ENCODE measurements at regions not wholly inside any gene's neighbourhood (a gene's known extent, or its start where the extent isn't known, plus 50 kb on each side); places are given as distances from the start of the nearest gene placed in this dataset.
"Not testable (repeated sequence)": the region's sequence is repeated elsewhere in the genome, so short reads cannot be mapped to it uniquely, and the experiment has no call there.

- CTCF ChIA-PET: no interaction called here
- TF ChIP-seq CTCF (IDR thresholded peaks at IDR 0.05; ENCODE audit: insufficient read depth, low read depth, low read length): no peak
- Histone ChIP-seq H3K4me3 (ENCODE audit: low read depth, low read length) (no peak overlapping the region), H3K36me3 (ENCODE audit: control insufficient read depth, insufficient read depth, low read length) (no peaks in the 10 kb centered on the region), H3K27me3 (ENCODE audit: control insufficient read depth, insufficient read depth, low read length) (no peaks in the 10 kb centered on the region)
- POLR2A ChIA-PET: no interaction called here
- DNase-seq (ENCODE audit: low read depth): no peak
These were observed 402.4 kb downstream of the SATB2 start for GRCh38 chr2:199055336-199055735.

GRCh38 chr2:199042660-199043379 lies 414.9 kb downstream of the SATB2 start:
- H3K4me3 ChIP-seq (ENCODE audit: low read depth, low read length): no peak overlapping the region
- CTCF ChIA-PET: no interaction called here
- no peak for TF ChIP-seq CTCF (IDR thresholded peaks at IDR 0.05; ENCODE audit: insufficient read depth, low read depth, low read length)
- no peaks in the 10 kb centered on the region for H3K36me3 ChIP-seq (ENCODE audit: control insufficient read depth, insufficient read depth, low read length)
- no peak for DNase-seq (ENCODE audit: low read depth)
- POLR2A ChIA-PET: no interaction called here
- H3K27me3 ChIP-seq (ENCODE audit: control insufficient read depth, insufficient read depth, low read length): no peaks in the 10 kb centered on the region

GRCh38 chr2:199040522-199040921 lies 417.2 kb downstream of the SATB2 start:
- no peak overlapping the region for H3K4me3 ChIP-seq (ENCODE audit: low read depth, low read length)
- CTCF ChIA-PET: no interaction called here
- no peaks in the 10 kb centered on the region for H3K36me3 ChIP-seq (ENCODE audit: control insufficient read depth, insufficient read depth, low read length)
- POLR2A ChIA-PET: no interaction called here
- DNase-seq (ENCODE audit: low read depth): no peak
- no peaks in the 10 kb centered on the region for H3K27me3 ChIP-seq (ENCODE audit: control insufficient read depth, insufficient read depth, low read length)
- no peak for TF ChIP-seq CTCF (IDR thresholded peaks at IDR 0.05; ENCODE audit: insufficient read depth, low read depth, low read length)

GRCh38 chr2:199033761-199034160 lies 424.0 kb downstream of the SATB2 start:
- H3K27me3 ChIP-seq (ENCODE audit: control insufficient read depth, insufficient read depth, low read length); DNase-seq (ENCODE audit: low read depth); CTCF ChIA-PET; POLR2A ChIA-PET; H3K36me3 ChIP-seq (ENCODE audit: control insufficient read depth, insufficient read depth, low read length); H3K4me3 ChIP-seq (ENCODE audit: low read depth, low read length): not testable (repeated sequence)

- TF ChIP-seq CTCF (IDR thresholded peaks at IDR 0.05; ENCODE audit: insufficient read depth, low read depth, low read length): no peak
- H3K27me3 ChIP-seq (ENCODE audit: control insufficient read depth, insufficient read depth, low read length): no peaks in the 10 kb centered on the region
- no peak overlapping the region for H3K4me3 ChIP-seq (ENCODE audit: low read depth, low read length)
- DNase-seq (ENCODE audit: low read depth): no peak
- CTCF ChIA-PET: interaction anchor here (1.2 kb wide), 1 partner anchor 460 kb away, joined by 5 read pairs; no protein-coding TSS in a partner anchor
- POLR2A ChIA-PET: no interaction called here
- H3K36me3 ChIP-seq (ENCODE audit: control insufficient read depth, insufficient read depth, low read length): no peaks in the 10 kb centered on the region
These were observed 432.6 kb downstream of the SATB2 start for GRCh38 chr2:199025146-199025545.

- no peaks in the 10 kb centered on the region for H3K36me3 ChIP-seq (ENCODE audit: control insufficient read depth, insufficient read depth, low read length)
- H3K27me3 ChIP-seq (ENCODE audit: control insufficient read depth, insufficient read depth, low read length): no peaks in the 10 kb centered on the region
- CTCF ChIA-PET: interaction anchor here (1.6 kb wide), 1 partner anchor 440 kb away, joined by 3 read pairs; no protein-coding TSS in a partner anchor
- POLR2A ChIA-PET: no interaction called here
- TF ChIP-seq CTCF (IDR thresholded peaks at IDR 0.05; ENCODE audit: insufficient read depth, low read depth, low read length): no peak
- H3K4me3 ChIP-seq (ENCODE audit: low read depth, low read length): no peak overlapping the region
- no peak for DNase-seq (ENCODE audit: low read depth)
These were observed 433.5 kb downstream of the SATB2 start for GRCh38 chr2:199024224-199024623.
